ENCODE measurements at regions not wholly inside any gene's neighbourhood (a gene's known extent, or its start where the extent isn't known, plus 50 kb on each side); places are given as distances from the start of the nearest gene placed in this dataset.

DNA sequence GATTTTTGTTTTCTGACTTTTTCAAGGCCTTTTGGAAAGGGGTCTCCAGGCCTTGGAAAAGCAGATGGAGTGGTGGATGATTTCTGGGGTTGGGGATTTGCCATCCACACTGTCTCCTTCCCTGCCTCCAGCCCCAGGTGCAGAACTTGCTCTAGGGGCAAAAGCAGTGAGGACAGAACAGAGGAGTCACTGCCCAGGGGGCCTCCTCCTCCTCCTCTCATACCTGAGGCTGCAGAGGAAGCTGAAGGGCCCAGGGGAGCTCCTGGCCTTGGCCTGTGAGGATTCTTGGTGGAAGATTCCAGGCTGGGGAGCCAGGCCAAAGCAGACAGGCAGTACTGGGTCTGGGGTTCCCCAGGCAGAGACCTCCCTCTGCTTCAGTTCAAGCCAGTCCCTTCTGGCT is 52.3 kb upstream of the URI1 start:
- TF ChIP-seq, protein P1, sequence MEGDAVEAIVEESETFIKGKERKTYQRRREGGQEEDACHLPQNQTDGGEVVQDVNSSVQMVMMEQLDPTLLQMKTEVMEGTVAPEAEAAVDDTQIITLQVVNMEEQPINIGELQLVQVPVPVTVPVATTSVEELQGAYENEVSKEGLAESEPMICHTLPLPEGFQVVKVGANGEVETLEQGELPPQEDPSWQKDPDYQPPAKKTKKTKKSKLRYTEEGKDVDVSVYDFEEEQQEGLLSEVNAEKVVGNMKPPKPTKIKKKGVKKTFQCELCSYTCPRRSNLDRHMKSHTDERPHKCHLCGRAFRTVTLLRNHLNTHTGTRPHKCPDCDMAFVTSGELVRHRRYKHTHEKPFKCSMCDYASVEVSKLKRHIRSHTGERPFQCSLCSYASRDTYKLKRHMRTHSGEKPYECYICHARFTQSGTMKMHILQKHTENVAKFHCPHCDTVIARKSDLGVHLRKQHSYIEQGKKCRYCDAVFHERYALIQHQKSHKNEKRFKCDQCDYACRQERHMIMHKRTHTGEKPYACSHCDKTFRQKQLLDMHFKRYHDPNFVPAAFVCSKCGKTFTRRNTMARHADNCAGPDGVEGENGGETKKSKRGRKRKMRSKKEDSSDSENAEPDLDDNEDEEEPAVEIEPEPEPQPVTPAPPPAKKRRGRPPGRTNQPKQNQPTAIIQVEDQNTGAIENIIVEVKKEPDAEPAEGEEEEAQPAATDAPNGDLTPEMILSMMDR (IDR thresholded peaks at IDR 0.05; ENCODE audit: low read depth, low read length) = no peak
- TF ChIP-seq EZH2phosphoT487 (IDR thresholded peaks at IDR 0.05; ENCODE audit: low read depth) = no peak
